HepG2 (cell line): ENCODE measurements at regions not wholly inside any gene's neighbourhood (a gene's known extent, or its start where the extent isn't known, plus 50 kb on each side); places are given as distances from the start of the nearest gene placed in this dataset.

Source experiments
- ATAC-seq: fragments of 200-7000 bp; cut with Tn5 transposase; 3 replicates; pipeline ENCODE4 v1.9.1; 2020; ENCODE audit warnings: mild to moderate bottlenecking, moderate library complexity
- BruUV-seq: library from RNA; stranded (reverse); fragments of 400-500 nt; replicated peaks from 2 replicates; lab custom pipeline; 2021; lab: Mats Ljungman, UMichigan
- CTCF ChIA-PET: fragments of 300-600 bp; formaldehyde crosslinking; extraction: SDS; loops from one replicate; lab custom pipeline; 2021; ENCODE audit warnings: low total read pairs, inconsistent platforms, low intra/inter-chr PET ratio; lab: Yijun Ruan, JAX
- POLR2A ChIA-PET: fragments of 350-600 bp; sonication (Branson Sonifier 250); formaldehyde crosslinking; loops from one replicate; lab custom pipeline; 2020; ENCODE audit warnings: antibody characterized with exemption, inconsistent platforms; lab: Yijun Ruan, JAX
- DNase-seq: peaks from one replicate; pipeline ENCODE4 v3.0.0-alpha.2; 2015; ENCODE audit warnings: low spot score
- FAIRE-seq: peaks from 3 replicates; lab custom pipeline; 2011; peaks lifted over from hg19 to GRCh38; lab: Jason Lieb, UNC
- H2AFZ ChIP-seq: one replicate; pipeline ENCODE4 v1.6.1; 2011; ENCODE audit warnings: low read length, inconsistent platforms
- H3K27ac ChIP-seq: fragments of 300-600 bp; 3 replicates; pipeline ENCODE4 v1.8.0; 2011; ENCODE audit warnings: mixed run types, mild to moderate bottlenecking, mixed read lengths, low read length, inconsistent platforms; ENCODE audit not compliant: insufficient read depth; ENCODE audit errors: extremely low read length
- H3K27me3 ChIP-seq, 2 experiments: fragments of 200-600 bp in 1 of 2; 2 replicates in 1 of 2; 3 replicates in 1 of 2; pipeline versions ENCODE4 v1.6.0 to v1.8.0; 2011; ENCODE audit warnings: low read length in 2 of 2, mild to moderate bottlenecking in 2 of 2, moderate library complexity in 2 of 2, inconsistent platforms in 1 of 2; ENCODE audit not compliant: insufficient read depth in 2 of 2, control insufficient read depth in 1 of 2
- H3K36me3 ChIP-seq, 2 experiments: fragments of 200-600 bp in 1 of 2; replicated peaks in 1 of 2; 2 replicates in 1 of 2; 3 replicates in 1 of 2; pipeline versions ENCODE4 v1.5.1 to v1.8.0; 2011; ENCODE audit warnings: low read length in 2 of 2, inconsistent platforms in 1 of 2; ENCODE audit not compliant: insufficient read depth in 2 of 2, control insufficient read depth in 1 of 2
- H3K4me1 ChIP-seq: 2 replicates; pipeline ENCODE4 v1.5.1; 2012; ENCODE audit warnings: low read length, inconsistent platforms; ENCODE audit not compliant: insufficient read depth
- H3K4me2 ChIP-seq: 2 replicates; pipeline ENCODE4 v1.6.0; 2011; ENCODE audit warnings: low read depth, low read length, inconsistent platforms
- H3K4me3 ChIP-seq, 3 experiments: fragments of 200-600 bp in 1 of 3; sonication (generic), shearing (Covaris generic) in 1 of 3; replicated peaks in 1 of 3; 2 replicates each; pipeline ENCODE4 v1.5.1; 2011 to 2016; ENCODE audit warnings: low read length in 3 of 3, inconsistent platforms in 2 of 3, low read depth in 2 of 3, mild to moderate bottlenecking in 2 of 3, control low read depth in 1 of 3, mixed read lengths in 1 of 3; ENCODE audit not compliant: insufficient read depth in 1 of 3
- H3K79me2 ChIP-seq: one replicate; pipeline ENCODE4 v1.6.1; 2011; ENCODE audit warnings: low read length, inconsistent platforms; ENCODE audit not compliant: insufficient read depth
- H3K9ac ChIP-seq: 2 replicates; pipeline ENCODE4 v1.6.0; 2011; ENCODE audit warnings: mild to moderate bottlenecking, low read depth, low read length, inconsistent platforms; ENCODE audit not compliant: insufficient read depth
- H3K9me3 ChIP-seq: 2 replicates; pipeline ENCODE4 v1.5.1; 2012; ENCODE audit warnings: mild to moderate bottlenecking, low read length
- H4K20me1 ChIP-seq: 2 replicates; pipeline ENCODE4 v1.6.0; 2011; ENCODE audit warnings: inconsistent platforms, mild to moderate bottlenecking, low read length, moderate library complexity; ENCODE audit not compliant: insufficient read depth
- IKZF5 ChIP-seq: IDR thresholded peaks from 2 replicates; pipeline ENCODE4 v1.6.1; 2018; ENCODE audit warnings: missing genetic modification reagents, mild to moderate bottlenecking, missing compliant biosample characterization
- KLF9 ChIP-seq: IDR thresholded peaks from 2 replicates; pipeline ENCODE4 v1.6.1; 2016; ENCODE audit warnings: low read depth
- MAF1 ChIP-seq: sonication (generic); formaldehyde crosslinking; IDR thresholded peaks from 2 replicates; pipeline ENCODE4 v1.5.0; 2020; ENCODE audit warnings: missing genetic modification reagents, borderline replicate concordance
- NFRKB ChIP-seq: fragments of 450-650 bp; IDR thresholded peaks from 2 replicates; pipeline ENCODE4 v1.6.1; 2017
- NFYC ChIP-seq: IDR thresholded peaks from 2 replicates; pipeline ENCODE4 v1.6.1; 2016; ENCODE audit warnings: missing genetic modification reagents, missing compliant biosample characterization
- NR3C1 ChIP-seq: sonication (generic); formaldehyde crosslinking; IDR thresholded peaks from 2 replicates; pipeline ENCODE4 v1.4.0; 2020; ENCODE audit warnings: missing genetic modification reagents
- ZBTB4 ChIP-seq: sonication (generic); formaldehyde crosslinking; IDR thresholded peaks from 2 replicates; pipeline ENCODE4 v1.4.0; 2020; ENCODE audit warnings: missing genetic modification reagents, mild to moderate bottlenecking, borderline replicate concordance
- ZNF44 ChIP-seq: sonication (generic); formaldehyde crosslinking; IDR thresholded peaks from 2 replicates; pipeline ENCODE4 v1.5.1; 2020; ENCODE audit warnings: mild to moderate bottlenecking, missing genetic modification reagents
- ZNF773 ChIP-seq: sonication (generic); formaldehyde crosslinking; IDR thresholded peaks from 2 replicates; pipeline ENCODE4 v1.4.0; 2020; ENCODE audit warnings: missing genetic modification reagents, borderline replicate concordance
- ZNF792 ChIP-seq: IDR thresholded peaks from 2 replicates; pipeline ENCODE4 v1.6.1; 2016
- ZSCAN25 ChIP-seq: sonication (generic); formaldehyde crosslinking; IDR thresholded peaks from 2 replicates; pipeline ENCODE4 v1.8.0; 2022; ENCODE audit warnings: mild to moderate bottlenecking, missing genetic modification reagents
- WGBS: methylation state at CpG from one replicate; pipeline ENCODE4 v1.1.6; 2017; ENCODE audit warnings: low lambda C conversion rate; 5-methylcytosine and 5-hydroxymethylcytosine counted together
- in situ Hi-C: cut with HindIII; loops from 2 replicates; pipeline ENCODE4 v1.10.0; 2017; ENCODE audit warnings: low pct_unique_long_range_greater_than_20kb; ENCODE audit not compliant: extremely low pct_ligation_motif_present
- intact Hi-C: fragments of 100-400 bp; cut with micrococcal nuclease; formaldehyde crosslinking; loops from one replicate; pipeline ENCODE4 v1.10.0; 2022; ENCODE audit not compliant: unreplicated experiment
- TF ChIP-seq, protein P1 (sequence below): sonication (generic); formaldehyde crosslinking; IDR thresholded peaks from 2 replicates; pipeline ENCODE4 v1.4.0; 2020; ENCODE audit warnings: mild to moderate bottlenecking, low read depth, missing genetic modification reagents

- H3K27me3 ChIP-seq, result no peaks in the 10 kb centered on the region
- WGBS, result 3% methylated on average over 2 of the region's 3 CpGs
- no TSS peak for BruUV-seq
These were observed 610.7 kb upstream of the TMEM132C start for GRCh38 chr12:127656266-127656665.

More at GRCh38 chr12:127656266-127656665, 610.7 kb upstream of the TMEM132C start:
- Histone ChIP-seq H3K27ac (no peak overlapping the region), H3K79me2 (no peaks in the 10 kb centered on the region), H3K4me2 (no peak overlapping the region), H3K4me1 (no peaks in the 10 kb centered on the region), H3K9me3 (no peaks in the 10 kb centered on the region; the same call in 1 of the 2 replicates), H3K9ac (no peak overlapping the region), H3K4me3 (no peak overlapping the region), H4K20me1 (no peaks in the 10 kb centered on the region), H3K36me3 (no peaks in the 10 kb centered on the region), H2AFZ (no peak overlapping the region)
- POLR2A ChIA-PET, result no interaction called here
- TF ChIP-seq ZNF792 (CRISPR knock-in tag), result no peak
- no peak for TF ChIP-seq MAF1 (CRISPR knock-in tag)
- TF ChIP-seq ZNF44, result no peak
- TF ChIP-seq, protein P1, sequence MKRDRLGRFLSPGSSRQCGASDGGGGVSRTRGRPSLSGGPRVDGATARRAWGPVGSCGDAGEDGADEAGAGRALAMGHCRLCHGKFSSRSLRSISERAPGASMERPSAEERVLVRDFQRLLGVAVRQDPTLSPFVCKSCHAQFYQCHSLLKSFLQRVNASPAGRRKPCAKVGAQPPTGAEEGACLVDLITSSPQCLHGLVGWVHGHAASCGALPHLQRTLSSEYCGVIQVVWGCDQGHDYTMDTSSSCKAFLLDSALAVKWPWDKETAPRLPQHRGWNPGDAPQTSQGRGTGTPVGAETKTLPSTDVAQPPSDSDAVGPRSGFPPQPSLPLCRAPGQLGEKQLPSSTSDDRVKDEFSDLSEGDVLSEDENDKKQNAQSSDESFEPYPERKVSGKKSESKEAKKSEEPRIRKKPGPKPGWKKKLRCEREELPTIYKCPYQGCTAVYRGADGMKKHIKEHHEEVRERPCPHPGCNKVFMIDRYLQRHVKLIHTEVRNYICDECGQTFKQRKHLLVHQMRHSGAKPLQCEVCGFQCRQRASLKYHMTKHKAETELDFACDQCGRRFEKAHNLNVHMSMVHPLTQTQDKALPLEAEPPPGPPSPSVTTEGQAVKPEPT, result no peak
- TF ChIP-seq ZSCAN25, result no peak
- TF ChIP-seq NR3C1 (CRISPR knock-in tag), result no peak
- no peak for TF ChIP-seq IKZF5 (CRISPR knock-in tag)
- TF ChIP-seq NFYC (CRISPR knock-in tag), result no peak
- no peak for TF ChIP-seq KLF9
- TF ChIP-seq ZNF773 (CRISPR knock-in tag), result no peak
- TF ChIP-seq ZBTB4 (CRISPR knock-in tag), result no peak
- TF ChIP-seq NFRKB, result no peak
- FAIRE-seq, result no peak
- ATAC-seq, result no peak
- intact Hi-C loops, result no loop called here
- CTCF ChIA-PET, result no interaction called here
- no peak for DNase-seq
- in situ Hi-C loops, result no loop called here
